ENCODE measurements at regions not wholly inside any gene's neighbourhood (a gene's known extent, or its start where the extent isn't known, plus 50 kb on each side); places are given as distances from the start of the nearest gene placed in this dataset.

DNA sequence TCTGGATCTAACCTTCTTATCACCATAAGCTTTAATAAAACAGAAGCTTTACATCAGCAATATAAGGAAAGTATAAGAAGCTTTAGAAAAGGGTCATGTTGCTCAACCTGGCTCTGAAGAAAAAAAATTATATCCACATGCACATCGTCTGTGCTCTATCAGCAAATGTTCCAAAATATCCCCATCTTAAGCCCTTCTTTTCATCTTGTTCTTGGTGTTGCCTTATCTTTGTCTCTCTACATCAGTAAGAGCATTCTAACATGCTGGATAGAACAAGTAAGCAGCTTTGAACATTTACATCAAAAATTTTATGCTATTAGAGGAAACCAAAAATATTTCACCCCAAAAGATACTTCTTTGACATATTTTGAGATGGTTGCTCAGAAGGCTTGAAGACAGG, 157.8 kb upstream of the SNX7 start:
- TF ChIP-seq, protein P1, sequence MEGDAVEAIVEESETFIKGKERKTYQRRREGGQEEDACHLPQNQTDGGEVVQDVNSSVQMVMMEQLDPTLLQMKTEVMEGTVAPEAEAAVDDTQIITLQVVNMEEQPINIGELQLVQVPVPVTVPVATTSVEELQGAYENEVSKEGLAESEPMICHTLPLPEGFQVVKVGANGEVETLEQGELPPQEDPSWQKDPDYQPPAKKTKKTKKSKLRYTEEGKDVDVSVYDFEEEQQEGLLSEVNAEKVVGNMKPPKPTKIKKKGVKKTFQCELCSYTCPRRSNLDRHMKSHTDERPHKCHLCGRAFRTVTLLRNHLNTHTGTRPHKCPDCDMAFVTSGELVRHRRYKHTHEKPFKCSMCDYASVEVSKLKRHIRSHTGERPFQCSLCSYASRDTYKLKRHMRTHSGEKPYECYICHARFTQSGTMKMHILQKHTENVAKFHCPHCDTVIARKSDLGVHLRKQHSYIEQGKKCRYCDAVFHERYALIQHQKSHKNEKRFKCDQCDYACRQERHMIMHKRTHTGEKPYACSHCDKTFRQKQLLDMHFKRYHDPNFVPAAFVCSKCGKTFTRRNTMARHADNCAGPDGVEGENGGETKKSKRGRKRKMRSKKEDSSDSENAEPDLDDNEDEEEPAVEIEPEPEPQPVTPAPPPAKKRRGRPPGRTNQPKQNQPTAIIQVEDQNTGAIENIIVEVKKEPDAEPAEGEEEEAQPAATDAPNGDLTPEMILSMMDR (IDR thresholded peaks at IDR 0.05; ENCODE audit: insufficient read depth, low read length, missing control alignments), result no peak
- no peak for DNase-seq (ENCODE audit: low read depth, low spot score)
- H3K4me3 ChIP-seq (ENCODE audit: low read depth, low read length), result no peak overlapping the region
- CTCF ChIA-PET, result no interaction called here
- POLR2A ChIA-PET, result no interaction called here

DNA sequence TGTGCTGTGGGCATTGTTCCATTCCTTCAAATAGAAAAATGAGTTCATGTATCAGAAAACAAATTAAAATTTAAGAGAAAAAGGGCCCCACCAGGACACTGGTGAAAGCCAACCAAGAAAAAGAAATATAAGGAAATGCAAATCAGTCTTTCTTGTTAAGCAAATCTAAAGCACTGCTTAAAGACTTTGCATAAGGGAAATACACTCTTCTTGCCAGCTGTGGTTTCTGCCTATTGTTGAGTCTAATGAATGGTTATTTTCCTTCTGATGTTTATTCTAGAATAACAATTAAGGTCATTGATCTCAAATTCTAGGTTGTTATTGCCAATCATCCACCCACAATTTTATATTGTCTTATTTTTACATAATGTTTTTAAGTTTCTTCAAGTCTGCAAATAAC, 158.6 kb upstream of the SNX7 start:
- TF ChIP-seq, protein P1 (IDR thresholded peaks at IDR 0.05; ENCODE audit: insufficient read depth, low read length, missing control alignments), result no peak
- POLR2A ChIA-PET, result no interaction called here
- CTCF ChIA-PET, result no interaction called here
- H3K4me3 ChIP-seq (ENCODE audit: low read depth, low read length), result no peak overlapping the region
- no peak for DNase-seq (ENCODE audit: low read depth, low spot score)

DNA sequence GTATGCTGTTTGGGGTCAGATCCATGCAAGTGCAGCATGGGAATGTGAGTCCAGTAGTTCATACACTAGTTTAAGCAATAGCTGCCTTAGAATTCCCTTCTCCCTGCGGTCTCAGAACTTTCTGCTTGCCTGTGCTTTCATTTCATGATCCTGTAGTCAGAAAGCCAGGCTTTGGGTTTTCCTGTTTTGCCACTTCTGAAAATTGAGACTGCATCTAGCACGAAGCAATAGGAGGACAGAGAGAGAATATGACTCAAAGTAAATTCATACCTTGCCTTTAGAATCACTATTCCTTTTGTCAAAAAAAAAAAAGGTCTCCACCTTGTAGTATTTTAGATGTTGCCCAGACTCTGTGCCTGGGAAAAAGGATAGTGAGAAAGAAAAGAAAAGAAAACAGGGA, 161.2 kb upstream of the SNX7 start:
- ChIA-PET POLR2A (no interaction called here), CTCF (no interaction called here)
- H3K4me3 ChIP-seq (ENCODE audit: low read depth, low read length), result no peak overlapping the region
- TF ChIP-seq, protein P1 (IDR thresholded peaks at IDR 0.05; ENCODE audit: insufficient read depth, low read length, missing control alignments), result no peak
- DNase-seq (ENCODE audit: low read depth, low spot score), result no peak

DNA sequence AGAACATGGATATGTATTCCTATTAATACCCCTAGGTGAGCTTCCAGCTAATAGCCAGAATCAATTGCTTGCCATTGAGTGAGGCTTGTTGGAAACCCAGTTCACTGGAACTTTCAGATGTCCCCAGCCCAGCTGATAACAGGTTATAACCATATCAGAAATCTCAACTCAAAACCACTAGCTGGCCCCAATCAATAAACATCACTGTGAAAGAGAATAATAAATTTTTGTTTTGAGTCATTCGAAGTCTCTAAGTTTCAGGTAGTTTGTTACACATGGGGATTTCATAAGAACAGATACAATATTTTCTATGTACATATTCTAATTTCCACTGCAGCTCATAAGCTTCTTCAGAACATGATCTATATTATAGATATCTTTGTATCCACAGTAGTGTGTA, 162.9 kb upstream of the SNX7 start:
- ChIA-PET CTCF (no interaction called here), POLR2A (no interaction called here)
- no peak overlapping the region for H3K4me3 ChIP-seq (ENCODE audit: low read depth, low read length)
- no peak for DNase-seq (ENCODE audit: low read depth, low spot score)
- TF ChIP-seq, protein P1 (IDR thresholded peaks at IDR 0.05; ENCODE audit: insufficient read depth, low read length, missing control alignments), result no peak

DNA sequence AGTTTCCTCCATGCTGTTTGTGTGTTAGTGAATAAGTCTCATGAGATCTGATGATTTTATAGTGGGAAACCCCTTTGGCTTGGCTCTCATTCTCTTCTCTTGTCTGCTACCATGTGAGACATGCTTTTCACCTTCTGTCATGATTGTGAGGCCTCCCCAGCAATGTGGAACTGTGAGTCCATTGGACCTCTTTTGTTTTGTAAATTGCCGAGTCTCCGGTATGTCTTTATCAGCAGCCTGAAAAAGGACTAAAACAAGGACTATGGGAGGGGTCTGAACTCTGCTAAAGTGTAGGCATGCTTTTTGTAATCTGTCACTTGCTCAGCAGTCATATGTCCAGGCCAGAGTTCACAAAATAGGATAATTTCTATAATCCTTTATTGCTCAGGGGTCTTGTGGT, 164.0 kb upstream of the SNX7 start:
- ChIA-PET POLR2A (no interaction called here), CTCF (no interaction called here)
- DNase-seq (ENCODE audit: low read depth, low spot score), result no peak
- TF ChIP-seq, protein P1 (IDR thresholded peaks at IDR 0.05; ENCODE audit: insufficient read depth, low read length, missing control alignments), result no peak
- H3K4me3 ChIP-seq (ENCODE audit: low read depth, low read length), result no peak overlapping the region

DNA sequence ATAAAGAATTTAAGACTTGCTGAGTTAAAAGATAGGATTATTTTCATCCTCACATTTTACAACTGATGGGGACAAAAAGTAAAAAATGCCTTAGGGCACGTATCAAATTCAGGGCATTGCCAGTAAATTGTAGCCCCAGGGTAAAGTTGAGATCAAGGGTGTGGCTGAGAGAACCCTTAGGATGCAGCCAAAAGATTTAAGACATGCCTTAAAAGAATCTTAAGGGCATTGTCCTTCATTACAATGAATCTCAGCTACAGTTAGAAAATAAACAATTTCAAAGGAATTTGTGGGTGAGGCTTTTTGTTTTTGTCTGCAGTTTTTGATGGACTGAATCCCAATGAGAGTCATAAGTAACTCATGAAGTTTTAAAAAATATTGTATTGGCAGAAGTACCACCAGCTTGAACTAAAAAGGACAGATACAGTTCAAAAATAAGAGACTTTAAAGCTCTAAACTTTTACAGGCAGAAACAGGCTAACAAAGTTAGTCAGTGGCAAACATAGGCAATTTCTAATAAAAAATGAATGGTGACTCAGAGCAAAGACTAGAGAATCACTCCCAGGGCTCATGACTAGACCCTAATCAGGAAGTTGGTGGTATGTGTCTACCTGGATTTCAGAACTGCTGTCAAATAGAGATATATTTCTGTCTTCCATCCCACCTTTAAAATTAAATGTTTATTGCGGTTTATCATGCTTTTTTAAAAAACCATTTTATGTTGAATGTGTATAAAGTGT, 165.1 kb upstream of the SNX7 start:
- H3K4me3 ChIP-seq (ENCODE audit: low read depth, low read length), result no peak overlapping the region
- DNase-seq (ENCODE audit: low read depth, low spot score), result no peak
- POLR2A ChIA-PET, result no interaction called here
- CTCF ChIA-PET, result no interaction called here
- TF ChIP-seq, protein P1 (IDR thresholded peaks at IDR 0.05; ENCODE audit: insufficient read depth, low read length, missing control alignments), result no peak
